Epithelial cell of proximal tubule (primary cell): ENCODE measurements at regions not wholly inside any gene's neighbourhood (a gene's known extent, or its start where the extent isn't known, plus 50 kb on each side); places are given as distances from the start of the nearest gene placed in this dataset.
"Not testable (repeated sequence)": the region's sequence is repeated elsewhere in the genome, so short reads cannot be mapped to it uniquely, and the experiment has no call there.

ENCODE experiments used
- DNase-seq: peaks from one replicate; pipeline ENCODE4 v3.0.0-alpha.2; 2011; ENCODE audit warnings: low read depth
- H3K4me3 ChIP-seq: 2 replicates; pipeline ENCODE4 v1.5.1; 2011; ENCODE audit warnings: low read depth, mild to moderate bottlenecking, low read length
- CTCF ChIP-seq: conservative IDR thresholded peaks from 2 replicates; pipeline ENCODE4 v1.5.1; 2012; ENCODE audit warnings: low read depth, mild to moderate bottlenecking, low read length

- DNase-seq, result no peak
- no peak for TF ChIP-seq CTCF
- H3K4me3 ChIP-seq, result no peak overlapping the region
Measured at GRCh38 chr4:15198070-15198727, 195.9 kb downstream of the CPEB2 start.

- no peak for DNase-seq
- no peak for TF ChIP-seq CTCF
- H3K4me3 ChIP-seq, result no peak overlapping the region
Measured at GRCh38 chr4:15201782-15202181, 199.5 kb downstream of the CPEB2 start.

GRCh38 chr4:15202481-15202880, 200.2 kb downstream of the CPEB2 start:
- no peak for DNase-seq
- no peak overlapping the region for H3K4me3 ChIP-seq
- no peak for TF ChIP-seq CTCF

- H3K4me3 ChIP-seq, DNase-seq: not testable (repeated sequence)
Measured at GRCh38 chr4:15206526-15206925, 204.2 kb downstream of the CPEB2 start.

- DNase-seq, result no peak
- TF ChIP-seq CTCF, result no peak
- no peak overlapping the region for H3K4me3 ChIP-seq
Measured at GRCh38 chr4:15213302-15213970, 211.2 kb downstream of the CPEB2 start.

- no peak overlapping the region for H3K4me3 ChIP-seq
- no peak for TF ChIP-seq CTCF
- no peak for DNase-seq
Measured at GRCh38 chr4:15215109-15215508, 212.7 kb upstream of the C1QTNF7 start.

- H3K4me3 ChIP-seq, result no peak overlapping the region
- no peak for TF ChIP-seq CTCF
- no peak for DNase-seq
Measured at GRCh38 chr4:15226203-15226602, 201.6 kb upstream of the C1QTNF7 start.
